GM12878 (cell line): ENCODE measurements at regions not wholly inside any gene's neighbourhood (a gene's known extent, or its start where the extent isn't known, plus 50 kb on each side); places are given as distances from the start of the nearest gene placed in this dataset.

ENCODE experiments used
- ATAC-seq: fragments of 200-7000 bp; cut with Tn5 transposase; 3 replicates; pipeline ENCODE4 v1.9.1; 2020; ENCODE audit warnings: mild to moderate bottlenecking, moderate library complexity
- BruUV-seq: library from RNA; stranded (reverse); fragments of 400-500 nt; replicated peaks from 2 replicates; lab custom pipeline; 2021; lab: Mats Ljungman, UMichigan
- CTCF ChIA-PET: fragments of 300-600 bp; sonication (Branson Sonifier 250); formaldehyde crosslinking; extraction: SDS; loops from one replicate; lab custom pipeline; 2021; ENCODE audit warnings: inconsistent platforms; lab: Yijun Ruan, JAX
- POLR2A ChIA-PET: fragments of 350-600 bp; formaldehyde crosslinking; extraction: SDS; loops from one replicate; lab custom pipeline; 2021; ENCODE audit warnings: inconsistent platforms; lab: Charles Lee
- RAD21 ChIA-PET: fragments of 300-600 bp; sonication (Branson Sonifier 250); formaldehyde crosslinking; loops from one replicate; lab custom pipeline; 2023; ENCODE audit warnings: antibody characterized with exemption; ENCODE audit not compliant: unreplicated experiment; lab: Charles Lee
- SMC1A ChIA-PET: fragments of 300-600 bp; sonication (Branson Sonifier 250); formaldehyde crosslinking; loops from one replicate; lab custom pipeline; 2023; ENCODE audit not compliant: unreplicated experiment, uncharacterized antibody; lab: Charles Lee
- DNase-seq: peaks from one replicate; pipeline ENCODE4 v3.0.0-alpha.2; 2011; ENCODE audit warnings: low read depth, low spot score
- FAIRE-seq: peaks from 3 replicates; lab custom pipeline; 2011; peaks lifted over from hg19 to GRCh38; lab: Jason Lieb, UNC
- H2AFZ ChIP-seq: 2 replicates; pipeline ENCODE4 v1.6.0; 2011; ENCODE audit warnings: low read depth, low read length, control low read depth; ENCODE audit not compliant: control insufficient read depth
- H3K27ac ChIP-seq: 2 replicates; pipeline ENCODE4 v1.5.1; 2011; ENCODE audit warnings: control low read depth; ENCODE audit not compliant: control insufficient read depth, insufficient read depth
- H3K27me3 ChIP-seq, 2 experiments: replicated peaks in 1 of 2; 2 replicates each; pipeline versions ENCODE4 v1.6.0 to v1.6.1; 2011; ENCODE audit warnings: low read length in 1 of 2; ENCODE audit not compliant: control insufficient read depth in 2 of 2, insufficient read depth in 2 of 2
- H3K36me3 ChIP-seq, 2 experiments: 2 replicates each; pipeline ENCODE4 v1.5.1; 2011; ENCODE audit warnings: low read length in 1 of 2; ENCODE audit not compliant: control insufficient read depth in 2 of 2, insufficient read depth in 2 of 2
- H3K4me1 ChIP-seq: 2 replicates; pipeline ENCODE4 v1.6.1; 2011; ENCODE audit warnings: mild to moderate bottlenecking, low read length, moderate library complexity, mixed read lengths; ENCODE audit not compliant: control insufficient read depth, insufficient read depth
- H3K4me2 ChIP-seq: 2 replicates; pipeline ENCODE4 v1.6.0; 2011; ENCODE audit warnings: control low read depth; ENCODE audit not compliant: control insufficient read depth, insufficient read depth
- H3K4me3 ChIP-seq: fragments of 200-600 bp; sonication (generic); 2 replicates; pipeline ENCODE4 v1.5.1; 2016
- H3K79me2 ChIP-seq: 2 replicates; pipeline ENCODE4 v1.6.0; 2011; ENCODE audit warnings: low read length; ENCODE audit not compliant: control insufficient read depth, insufficient read depth
- H3K9ac ChIP-seq: 2 replicates; pipeline ENCODE4 v1.8.0; 2011; ENCODE audit warnings: low read length, control low read depth, mixed read lengths; ENCODE audit not compliant: control insufficient read depth, insufficient read depth
- H3K9me3 ChIP-seq: replicated peaks from 3 replicates; pipeline ENCODE4 v1.5.1; 2011; ENCODE audit warnings: mild to moderate bottlenecking, low read length; ENCODE audit not compliant: control insufficient read depth, insufficient read depth
- H4K20me1 ChIP-seq: 2 replicates; pipeline ENCODE4 v1.6.0; 2011; ENCODE audit not compliant: control insufficient read depth, insufficient read depth
- BACH1 ChIP-seq: fragments of 450-650 bp; IDR thresholded peaks from 2 replicates; pipeline ENCODE4 v1.6.1; 2017; ENCODE audit warnings: mild to moderate bottlenecking, borderline replicate concordance
- BMI1 ChIP-seq: fragments of 450-650 bp; IDR thresholded peaks from 2 replicates; pipeline ENCODE4 v1.6.1; 2016; ENCODE audit warnings: mild to moderate bottlenecking, moderate library complexity, borderline replicate concordance
- CBX3 ChIP-seq: fragments of 200-600 bp; sonication (generic); IDR thresholded peaks from 2 replicates; pipeline ENCODE4 v1.6.1; 2016; ENCODE audit warnings: low read depth, borderline replicate concordance
- CHD2 ChIP-seq: IDR thresholded peaks from 2 replicates; pipeline ENCODE4 v1.6.1; 2011; ENCODE audit warnings: low read depth, low read length, improper control_type of control experiment, borderline replicate concordance
- CREM ChIP-seq: IDR thresholded peaks from 2 replicates; pipeline ENCODE4 v1.6.1; 2014; ENCODE audit warnings: antibody characterized with exemption, low read depth
- EED ChIP-seq: sonication (generic); IDR thresholded peaks from 2 replicates; pipeline ENCODE4 v1.6.1; 2016; ENCODE audit warnings: antibody characterized with exemption, low read depth
- EZH2 ChIP-seq: IDR thresholded peaks from 2 replicates; pipeline ENCODE4 v1.6.1; 2012; ENCODE audit warnings: low read depth, mild to moderate bottlenecking, control low read depth, inconsistent platforms, low read length, borderline replicate concordance; ENCODE audit not compliant: control insufficient read depth
- FOXK2 ChIP-seq: fragments of 450-650 bp; IDR thresholded peaks from 2 replicates; pipeline ENCODE4 v1.6.1; 2017; ENCODE audit warnings: mild to moderate bottlenecking, moderate library complexity
- FOXM1 ChIP-seq: IDR thresholded peaks from 2 replicates; pipeline ENCODE4 v1.6.1; 2012; ENCODE audit warnings: low read depth, mild to moderate bottlenecking, inconsistent platforms, low read length, moderate library complexity
- HDAC2 ChIP-seq: fragments of 200-600 bp; sonication (generic); IDR thresholded peaks from 2 replicates; pipeline ENCODE4 v1.6.1; 2017
- IKZF1 ChIP-seq: fragments of 450-650 bp; conservative IDR thresholded peaks from 2 replicates; pipeline ENCODE4 v1.6.1; 2017; ENCODE audit warnings: antibody characterized with exemption, mild to moderate bottlenecking
- NFIC ChIP-seq: IDR thresholded peaks from 2 replicates; pipeline ENCODE4 v1.6.1; 2012; ENCODE audit warnings: low read depth, mild to moderate bottlenecking, inconsistent platforms, low read length, moderate library complexity
- NKRF ChIP-seq: fragments of 450-650 bp; conservative IDR thresholded peaks from 2 replicates; pipeline ENCODE4 v1.6.1; 2017; ENCODE audit warnings: mild to moderate bottlenecking, moderate library complexity
- NRF1 ChIP-seq: conservative IDR thresholded peaks from 2 replicates; pipeline ENCODE4 v1.6.1; 2011; ENCODE audit warnings: mild to moderate bottlenecking, low read depth, low read length, improper control_type of control experiment
- POLR2A ChIP-seq: IDR thresholded peaks from 2 replicates; pipeline ENCODE4 v1.6.1; 2011; ENCODE audit warnings: low read depth, mild to moderate bottlenecking, low read length
- RAD21 ChIP-seq: IDR thresholded peaks from 2 replicates; pipeline ENCODE4 v1.6.1; 2011; ENCODE audit warnings: mild to moderate bottlenecking, low read depth, low read length, moderate library complexity; ENCODE audit not compliant: insufficient read depth
- RAD51 ChIP-seq: fragments of 450-650 bp; IDR thresholded peaks from 2 replicates; pipeline ENCODE4 v1.6.1; 2016; ENCODE audit warnings: moderate library complexity, mild to moderate bottlenecking, inconsistent platforms
- ZNF217 ChIP-seq: fragments of 450-650 bp; IDR thresholded peaks from 2 replicates; pipeline ENCODE4 v1.6.1; 2017; ENCODE audit warnings: antibody characterized with exemption, mild to moderate bottlenecking
- WGBS: methylation state at CpG from one replicate; pipeline ENCODE4 v1.1.6; 2016; ENCODE audit warnings: low lambda C conversion rate; ENCODE audit not compliant: insufficient replicate concordance, insufficient coverage; ENCODE audit errors: missing lambda C conversion rate; 5-methylcytosine and 5-hydroxymethylcytosine counted together
- in situ Hi-C: fragments of 300-500 bp; cut with MboI; formaldehyde crosslinking; loops from 9 replicates; pipeline ENCODE4 v1.14.3; 2018; ENCODE audit warnings: mixed read lengths
- intact Hi-C: fragments of 100-400 bp; cut with micrococcal nuclease; formaldehyde crosslinking; loops from one replicate; pipeline ENCODE4 v1.14.2; 2022; ENCODE audit not compliant: unreplicated experiment
- TF ChIP-seq, protein P1 (sequence below): fragments of 450-650 bp; formaldehyde crosslinking; IDR thresholded peaks from 2 replicates; pipeline ENCODE4 v1.4.0; 2022; ENCODE audit warnings: mild to moderate bottlenecking, moderate library complexity
- TF ChIP-seq, protein P2 (sequence below): IDR thresholded peaks from 2 replicates; pipeline ENCODE4 v1.6.1; 2012; ENCODE audit warnings: mild to moderate bottlenecking, low read depth, low read length

DNA sequence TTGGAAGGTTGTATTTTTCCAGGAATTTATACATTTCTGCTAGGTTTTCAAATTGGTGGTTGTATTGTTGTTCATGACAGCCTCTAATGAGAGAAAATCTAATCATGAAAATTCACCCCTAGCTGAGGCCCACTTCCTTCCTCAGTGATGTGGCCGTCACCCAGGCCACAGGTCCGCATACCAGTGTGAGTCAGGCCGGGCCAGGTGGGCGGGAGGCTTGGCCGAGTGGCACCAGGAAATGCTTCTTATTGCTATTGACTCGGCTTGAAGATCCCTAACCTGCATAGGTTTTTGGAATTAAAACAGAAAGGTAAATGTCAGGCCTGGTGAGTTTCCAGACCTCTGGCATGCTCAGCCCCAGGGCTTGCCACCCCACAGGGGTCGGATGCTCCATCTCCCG is 88.7 kb downstream of the SCGB2B2 start:
- BruUV-seq, result no TSS peak
- Histone ChIP-seq H3K9me3 (no peaks in the 10 kb centered on the region), H3K36me3 (no peaks in the 10 kb centered on the region), H3K27ac (no peak overlapping the region), H3K4me1 (no peaks in the 10 kb centered on the region), H3K79me2 (no peaks in the 10 kb centered on the region), H3K27me3 (no peaks in the 10 kb centered on the region), H3K9ac (no peak overlapping the region), H3K4me3 (no peak overlapping the region), H4K20me1 (no peaks in the 10 kb centered on the region), H3K4me2 (no peak overlapping the region), H2AFZ (no peak overlapping the region)
- SMC1A ChIA-PET, result no interaction called here
- in situ Hi-C loops (no loop called here), intact Hi-C loops (no loop called here)
- FAIRE-seq, result no peak
- no peak for ATAC-seq
- POLR2A ChIA-PET, result no interaction called here
- CTCF ChIA-PET, result no interaction called here
- DNase-seq, result no peak
- 19% methylated on average over 8 of the region's 8 CpGs for WGBS
- no peak for TF ChIP-seq CREM
- no peak for TF ChIP-seq POLR2A
- no peak for TF ChIP-seq HDAC2
- TF ChIP-seq EED, result no peak
- TF ChIP-seq BACH1, result no peak
- TF ChIP-seq CBX3, result no peak
- TF ChIP-seq, protein P1, sequence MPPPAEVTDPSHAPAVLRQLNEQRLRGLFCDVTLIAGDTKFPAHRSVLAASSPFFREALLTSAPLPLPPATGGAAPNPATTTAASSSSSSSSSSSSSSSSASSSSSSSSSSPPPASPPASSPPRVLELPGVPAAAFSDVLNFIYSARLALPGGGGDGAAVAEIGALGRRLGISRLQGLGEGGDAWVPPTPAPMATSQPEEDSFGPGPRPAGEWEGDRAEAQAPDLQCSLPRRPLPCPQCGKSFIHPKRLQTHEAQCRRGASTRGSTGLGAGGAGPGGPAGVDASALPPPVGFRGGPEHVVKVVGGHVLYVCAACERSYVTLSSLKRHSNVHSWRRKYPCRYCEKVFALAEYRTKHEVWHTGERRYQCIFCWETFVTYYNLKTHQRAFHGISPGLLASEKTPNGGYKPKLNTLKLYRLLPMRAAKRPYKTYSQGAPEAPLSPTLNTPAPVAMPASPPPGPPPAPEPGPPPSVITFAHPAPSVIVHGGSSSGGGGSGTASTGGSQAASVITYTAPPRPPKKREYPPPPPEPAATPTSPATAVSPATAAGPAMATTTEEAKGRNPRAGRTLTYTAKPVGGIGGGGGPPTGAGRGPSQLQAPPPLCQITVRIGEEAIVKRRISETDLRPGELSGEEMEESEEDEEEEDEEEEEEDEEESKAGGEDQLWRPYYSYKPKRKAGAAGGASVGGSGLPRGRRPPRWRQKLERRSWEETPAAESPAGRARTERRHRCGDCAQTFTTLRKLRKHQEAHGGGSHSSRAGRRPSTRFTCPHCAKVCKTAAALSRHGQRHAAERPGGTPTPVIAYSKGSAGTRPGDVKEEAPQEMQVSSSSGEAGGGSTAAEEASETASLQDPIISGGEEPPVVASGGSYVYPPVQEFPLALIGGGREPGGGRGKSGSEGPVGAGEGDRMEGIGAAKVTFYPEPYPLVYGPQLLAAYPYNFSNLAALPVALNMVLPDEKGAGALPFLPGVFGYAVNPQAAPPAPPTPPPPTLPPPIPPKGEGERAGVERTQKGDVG (CRISPR knock-in tag), result no peak
- no peak for TF ChIP-seq NKRF
- TF ChIP-seq ZNF217, result no peak
- no peak for TF ChIP-seq NRF1
- no peak for TF ChIP-seq RAD21
- TF ChIP-seq RAD51, result no peak
- TF ChIP-seq CHD2, result no peak
- no peak for TF ChIP-seq NFIC
- no peak for TF ChIP-seq BMI1
- TF ChIP-seq FOXM1, result no peak
- no peak for TF ChIP-seq FOXK2
- TF ChIP-seq IKZF1, result no peak
- TF ChIP-seq EZH2, result no peak
- TF ChIP-seq, protein P2, sequence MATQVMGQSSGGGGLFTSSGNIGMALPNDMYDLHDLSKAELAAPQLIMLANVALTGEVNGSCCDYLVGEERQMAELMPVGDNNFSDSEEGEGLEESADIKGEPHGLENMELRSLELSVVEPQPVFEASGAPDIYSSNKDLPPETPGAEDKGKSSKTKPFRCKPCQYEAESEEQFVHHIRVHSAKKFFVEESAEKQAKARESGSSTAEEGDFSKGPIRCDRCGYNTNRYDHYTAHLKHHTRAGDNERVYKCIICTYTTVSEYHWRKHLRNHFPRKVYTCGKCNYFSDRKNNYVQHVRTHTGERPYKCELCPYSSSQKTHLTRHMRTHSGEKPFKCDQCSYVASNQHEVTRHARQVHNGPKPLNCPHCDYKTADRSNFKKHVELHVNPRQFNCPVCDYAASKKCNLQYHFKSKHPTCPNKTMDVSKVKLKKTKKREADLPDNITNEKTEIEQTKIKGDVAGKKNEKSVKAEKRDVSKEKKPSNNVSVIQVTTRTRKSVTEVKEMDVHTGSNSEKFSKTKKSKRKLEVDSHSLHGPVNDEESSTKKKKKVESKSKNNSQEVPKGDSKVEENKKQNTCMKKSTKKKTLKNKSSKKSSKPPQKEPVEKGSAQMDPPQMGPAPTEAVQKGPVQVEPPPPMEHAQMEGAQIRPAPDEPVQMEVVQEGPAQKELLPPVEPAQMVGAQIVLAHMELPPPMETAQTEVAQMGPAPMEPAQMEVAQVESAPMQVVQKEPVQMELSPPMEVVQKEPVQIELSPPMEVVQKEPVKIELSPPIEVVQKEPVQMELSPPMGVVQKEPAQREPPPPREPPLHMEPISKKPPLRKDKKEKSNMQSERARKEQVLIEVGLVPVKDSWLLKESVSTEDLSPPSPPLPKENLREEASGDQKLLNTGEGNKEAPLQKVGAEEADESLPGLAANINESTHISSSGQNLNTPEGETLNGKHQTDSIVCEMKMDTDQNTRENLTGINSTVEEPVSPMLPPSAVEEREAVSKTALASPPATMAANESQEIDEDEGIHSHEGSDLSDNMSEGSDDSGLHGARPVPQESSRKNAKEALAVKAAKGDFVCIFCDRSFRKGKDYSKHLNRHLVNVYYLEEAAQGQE, result no peak
- RAD21 ChIA-PET, result no interaction called here
